HEK293T (cell line): ENCODE measurements at regions not wholly inside any gene's neighbourhood (a gene's known extent, or its start where the extent isn't known, plus 50 kb on each side); places are given as distances from the start of the nearest gene placed in this dataset.
"Not testable (repeated sequence)": the region's sequence is repeated elsewhere in the genome, so short reads cannot be mapped to it uniquely, and the experiment has no call there.

Source experiments
- CTCF ChIA-PET: fragments of 350-600 bp; formaldehyde crosslinking; extraction: SDS; loops from one replicate; lab custom pipeline; 2021; ENCODE audit warnings: antibody characterized with exemption, inconsistent platforms; lab: Yijun Ruan, JAX
- POLR2A ChIA-PET: fragments of 350-600 bp; formaldehyde crosslinking; extraction: SDS; loops from one replicate; lab custom pipeline; 2020; ENCODE audit warnings: antibody characterized with exemption, inconsistent platforms; lab: Yijun Ruan, JAX
- DNase-seq: peaks from one replicate; pipeline ENCODE4 v3.0.0; 2012; ENCODE audit warnings: mixed read lengths; ENCODE audit errors: extremely low spot score
- ARNT ChIP-seq: fragments of 450-650 bp; IDR thresholded peaks from 2 replicates; pipeline ENCODE4 v1.6.1; 2017; ENCODE audit warnings: mild to moderate bottlenecking
- BHLHE40 ChIP-seq: fragments of 450-650 bp; IDR thresholded peaks from 2 replicates; pipeline ENCODE4 v1.6.1; 2016; ENCODE audit warnings: mild to moderate bottlenecking, moderate library complexity, borderline replicate concordance
- CTBP1 ChIP-seq: fragments of 450-650 bp; IDR thresholded peaks from 2 replicates; pipeline ENCODE4 v1.6.1; 2016; ENCODE audit warnings: borderline replicate concordance
- ELF4 ChIP-seq: fragments of 450-650 bp; IDR thresholded peaks from 2 replicates; pipeline ENCODE4 v1.6.1; 2017; ENCODE audit warnings: antibody characterized with exemption
- FOXA1 ChIP-seq: fragments of 450-650 bp; IDR thresholded peaks from 2 replicates; pipeline ENCODE4 v1.6.1; 2016; ENCODE audit warnings: mild to moderate bottlenecking
- FOXK2 ChIP-seq: fragments of 450-650 bp; IDR thresholded peaks from 2 replicates; pipeline ENCODE4 v1.6.1; 2016; ENCODE audit warnings: mild to moderate bottlenecking
- FOXM1 ChIP-seq: fragments of 450-650 bp; IDR thresholded peaks from 2 replicates; pipeline ENCODE4 v1.6.1; 2017; ENCODE audit warnings: mild to moderate bottlenecking, borderline replicate concordance
- HDGF ChIP-seq: fragments of 450-650 bp; IDR thresholded peaks from 2 replicates; pipeline ENCODE4 v1.6.1; 2017; ENCODE audit warnings: antibody characterized with exemption, borderline replicate concordance
- L3MBTL2 ChIP-seq: fragments of 450-650 bp; conservative IDR thresholded peaks from 2 replicates; pipeline ENCODE4 v1.6.1; 2016; ENCODE audit warnings: mild to moderate bottlenecking
- LEF1 ChIP-seq: fragments of 450-650 bp; IDR thresholded peaks from 2 replicates; pipeline ENCODE4 v1.6.1; 2017; ENCODE audit warnings: mild to moderate bottlenecking, borderline replicate concordance
- NFRKB ChIP-seq: fragments of 450-650 bp; IDR thresholded peaks from 2 replicates; pipeline ENCODE4 v1.6.1; 2016; ENCODE audit warnings: mild to moderate bottlenecking, moderate library complexity
- PKNOX1 ChIP-seq: fragments of 450-650 bp; IDR thresholded peaks from 2 replicates; pipeline ENCODE4 v1.6.1; 2016
- SP1 ChIP-seq: fragments of 450-650 bp; IDR thresholded peaks from 2 replicates; pipeline ENCODE4 v1.6.1; 2017
- SUZ12 ChIP-seq: fragments of 450-650 bp; IDR thresholded peaks from 2 replicates; pipeline ENCODE4 v1.6.1; 2016; ENCODE audit warnings: mild to moderate bottlenecking
- TARDBP ChIP-seq: fragments of 450-650 bp; IDR thresholded peaks from 2 replicates; pipeline ENCODE4 v1.6.1; 2016
- ZNF384 ChIP-seq: fragments of 450-650 bp; IDR thresholded peaks from 2 replicates; pipeline ENCODE4 v1.6.1; 2016

GRCh38 chr13:44866411-44866911 lies 122.8 kb downstream of the NUFIP1 start:
- POLR2A ChIA-PET: no interaction called here
- DNase-seq: no peak
- CTCF ChIA-PET: no interaction called here
- TF ChIP-seq TARDBP (no peak), PKNOX1 (0 out of 2 replicates have a peak, but pooled peaks have one; percentile 2), LEF1 (no peak)

GRCh38 chr13:44865722-44866410 lies 123.4 kb downstream of the NUFIP1 start:
- DNase-seq: no peak
- POLR2A ChIA-PET: no interaction called here
- TF ChIP-seq PKNOX1 (no peak), L3MBTL2 (no peak), LEF1 (no peak), TARDBP (no peak), ZNF384 (no peak), ARNT (no peak), SUZ12 (no peak), SP1 (no peak), NFRKB (no peak), FOXK2 (no peak), HDGF (no peak), ELF4 (no peak), BHLHE40 (no peak), FOXA1 (no peak)
- CTCF ChIA-PET: no interaction called here

GRCh38 chr13:44863641-44864040 lies 125.6 kb downstream of the NUFIP1 start:
- POLR2A ChIA-PET: not testable (repeated sequence)

GRCh38 chr13:44860454-44860853 lies 128.8 kb downstream of the NUFIP1 start:
- CTCF ChIA-PET: interaction anchor here (0.6 kb wide), 1 partner anchor 15 kb away, joined by 3 read pairs; no protein-coding TSS in a partner anchor
- no peak for DNase-seq
- POLR2A ChIA-PET: no interaction called here
- no peak for TF ChIP-seq ARNT
- TF ChIP-seq PKNOX1: no peak
- no peak for TF ChIP-seq L3MBTL2
- no peak for TF ChIP-seq NFRKB
- no peak for TF ChIP-seq FOXK2
- no peak for TF ChIP-seq TARDBP
- no peak for TF ChIP-seq CTBP1
- TF ChIP-seq BHLHE40: no peak
- no peak for TF ChIP-seq FOXA1
- no peak for TF ChIP-seq SP1
- no peak for TF ChIP-seq ELF4
- no peak for TF ChIP-seq SUZ12
- no peak for TF ChIP-seq ZNF384
- TF ChIP-seq HDGF: no peak
- TF ChIP-seq LEF1: no peak
- no peak for TF ChIP-seq FOXM1

More at GRCh38 chr13:44863641-44864040, 125.6 kb downstream of the NUFIP1 start:
- DNase-seq, CTCF ChIA-PET: not testable (repeated sequence)

GRCh38 chr13:44857736-44858135 lies 131.5 kb downstream of the NUFIP1 start:
- DNase-seq: no peak
- no peak for TF ChIP-seq HDGF
- TF ChIP-seq NFRKB: no peak
- CTCF ChIA-PET: no interaction called here
- POLR2A ChIA-PET: no interaction called here

- ChIA-PET POLR2A (no interaction called here), CTCF (no interaction called here)
- TF ChIP-seq BHLHE40 (no peak), NFRKB (no peak), ZNF384 (no peak), TARDBP (no peak), FOXA1 (no peak), CTBP1 (no peak), FOXM1 (no peak)
- DNase-seq: no peak
Observed at GRCh38 chr13:44857061-44857460, 132.2 kb downstream of the NUFIP1 start.

- no peak for TF ChIP-seq NFRKB
- TF ChIP-seq BHLHE40: no peak
- no peak for DNase-seq
- ChIA-PET POLR2A (no interaction called here), CTCF (no interaction called here)
Observed at GRCh38 chr13:44855860-44856259, 133.4 kb downstream of the NUFIP1 start.
